ENCODE measurements at regions not wholly inside any gene's neighbourhood (a gene's known extent, or its start where the extent isn't known, plus 50 kb on each side); places are given as distances from the start of the nearest gene placed in this dataset.
A peak's percentile ranks its signal among the peaks of the same experiment; 100 is the strongest.

DNA sequence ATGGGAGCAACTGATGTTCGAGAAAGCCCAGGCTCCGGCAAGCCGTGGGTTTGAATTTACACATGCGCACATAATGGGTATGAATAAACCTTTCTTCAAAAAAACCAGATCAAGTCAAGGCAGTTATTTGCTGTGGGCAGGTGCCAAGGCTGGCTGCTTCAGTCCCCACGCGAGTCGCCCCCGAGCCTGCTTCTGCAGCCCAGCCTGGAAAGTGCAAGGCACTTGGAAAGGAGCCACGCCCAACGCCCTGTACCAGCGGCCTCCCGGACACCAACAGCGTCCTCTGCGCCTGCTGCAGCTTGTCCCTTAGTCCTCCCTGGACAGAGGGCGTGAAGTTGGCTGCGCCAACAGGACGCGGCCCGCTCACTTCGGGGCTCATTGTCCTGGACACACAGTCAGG is 68.9 kb downstream of the KLF15 start:
- H3K36me3 ChIP-seq (ENCODE audit: control insufficient read depth, insufficient read depth, low read length) = no peaks in the 10 kb centered on the region
- no peak overlapping the region for H3K9ac ChIP-seq (ENCODE audit: low read depth, low read length)
- in situ Hi-C loops (cut with MboI; ENCODE audit: low sequenced_read_pairs) (no loop called here), intact Hi-C loops (cut with micrococcal nuclease) (no loop called here), dilution Hi-C loops (cut with HindIII; ENCODE audit: low sequenced_read_pairs, unreplicated experiment) (no loop called here)
- no peaks in the 10 kb centered on the region for H3K9me3 ChIP-seq (ENCODE audit: control insufficient read depth, insufficient read depth, low read length)
- H3K27ac ChIP-seq (ENCODE audit: insufficient read depth, low read length) = no peak overlapping the region
- H4K8ac ChIP-seq (ENCODE audit: low read depth in 2 of 2, low read length in 2 of 2) = no peak overlapping the region; a peak in 1 of 4 replicates
- no peak overlapping the region for H2BK120ac ChIP-seq (ENCODE audit: low read depth, low read length)
- no peak overlapping the region for H4K91ac ChIP-seq (ENCODE audit: insufficient read depth, low read depth, low read length)
- H3K14ac ChIP-seq (replicated peaks; ENCODE audit: low read depth, low read length) = no peak overlapping the region
- H3K4ac ChIP-seq (ENCODE audit: low read depth, low read length) = no peak overlapping the region
- H2AK5ac ChIP-seq (ENCODE audit: low read depth, low read length) = no peak overlapping the region
- H3K4me1 ChIP-seq (ENCODE audit: control insufficient read depth, insufficient read depth, low read length) = peaks cover 7% of the 10 kb centered on the region
- no peak overlapping the region for H2BK15ac ChIP-seq (ENCODE audit: low read depth, low read length)
- H4K5ac ChIP-seq (ENCODE audit: low read depth, low read length) = no peak overlapping the region
- H2BK20ac ChIP-seq (ENCODE audit: low read depth, low read length) = no peak overlapping the region
- H2BK5ac ChIP-seq (ENCODE audit: low read depth, low read length, poor library complexity, severe bottlenecking) = no peak overlapping the region
- no peaks in the 10 kb centered on the region for H4K20me1 ChIP-seq (ENCODE audit: insufficient read depth, low read length)
- no peak overlapping the region for H3K4me3 ChIP-seq (ENCODE audit: insufficient read depth, low read depth, low read length)
- H3K9me1 ChIP-seq (ENCODE audit: insufficient read depth, low read length) = peaks cover 7% of the 10 kb centered on the region
- TF ChIP-seq NFE2L2 (IDR thresholded peaks at IDR 0.05; ENCODE audit: low read depth, low read length) (no peak), RAD21 (IDR thresholded peaks at IDR 0.05; ENCODE audit: low read length) (no peak), MAFK (IDR thresholded peaks at IDR 0.05; ENCODE audit: low read depth, low read length) (no peak), FOS (IDR thresholded peaks at IDR 0.05; ENCODE audit: low read depth, low read length) (no peak), CHD1 (IDR thresholded peaks at IDR 0.05; ENCODE audit: low read depth, low read length) (no peak), RFX5 (IDR thresholded peaks at IDR 0.05; ENCODE audit: low read depth, low read length) (no peak), MXI1 (IDR thresholded peaks at IDR 0.05; ENCODE audit: borderline replicate concordance, low read depth, low read length) (no peak), CEBPB (IDR thresholded peaks at IDR 0.05; ENCODE audit: low read depth, low read length) (no peak), RCOR1 (IDR thresholded peaks at IDR 0.05; ENCODE audit: insufficient replicate concordance, low read length) (no peak), BHLHE40 (IDR thresholded peaks at IDR 0.05; ENCODE audit: low read depth, low read length) (no peak), POLR2A (IDR thresholded peaks at IDR 0.05; ENCODE audit: low read depth, low read length) (no peak), SMC3 (IDR thresholded peaks at IDR 0.05; ENCODE audit: low read depth, low read length) (no peak), MAZ (IDR thresholded peaks at IDR 0.05; ENCODE audit: borderline replicate concordance, low read depth, low read length) (no peak)
- TF ChIP-seq, protein P1, sequence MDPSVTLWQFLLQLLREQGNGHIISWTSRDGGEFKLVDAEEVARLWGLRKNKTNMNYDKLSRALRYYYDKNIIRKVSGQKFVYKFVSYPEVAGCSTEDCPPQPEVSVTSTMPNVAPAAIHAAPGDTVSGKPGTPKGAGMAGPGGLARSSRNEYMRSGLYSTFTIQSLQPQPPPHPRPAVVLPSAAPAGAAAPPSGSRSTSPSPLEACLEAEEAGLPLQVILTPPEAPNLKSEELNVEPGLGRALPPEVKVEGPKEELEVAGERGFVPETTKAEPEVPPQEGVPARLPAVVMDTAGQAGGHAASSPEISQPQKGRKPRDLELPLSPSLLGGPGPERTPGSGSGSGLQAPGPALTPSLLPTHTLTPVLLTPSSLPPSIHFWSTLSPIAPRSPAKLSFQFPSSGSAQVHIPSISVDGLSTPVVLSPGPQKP (IDR thresholded peaks at IDR 0.05; ENCODE audit: borderline replicate concordance, low read depth, low read length) = no peak
- TF ChIP-seq, protein P2, sequence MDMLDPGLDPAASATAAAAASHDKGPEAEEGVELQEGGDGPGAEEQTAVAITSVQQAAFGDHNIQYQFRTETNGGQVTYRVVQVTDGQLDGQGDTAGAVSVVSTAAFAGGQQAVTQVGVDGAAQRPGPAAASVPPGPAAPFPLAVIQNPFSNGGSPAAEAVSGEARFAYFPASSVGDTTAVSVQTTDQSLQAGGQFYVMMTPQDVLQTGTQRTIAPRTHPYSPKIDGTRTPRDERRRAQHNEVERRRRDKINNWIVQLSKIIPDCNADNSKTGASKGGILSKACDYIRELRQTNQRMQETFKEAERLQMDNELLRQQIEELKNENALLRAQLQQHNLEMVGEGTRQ (IDR thresholded peaks at IDR 0.05; ENCODE audit: low read depth, low read length) = no peak
- TF ChIP-seq, protein P3, sequence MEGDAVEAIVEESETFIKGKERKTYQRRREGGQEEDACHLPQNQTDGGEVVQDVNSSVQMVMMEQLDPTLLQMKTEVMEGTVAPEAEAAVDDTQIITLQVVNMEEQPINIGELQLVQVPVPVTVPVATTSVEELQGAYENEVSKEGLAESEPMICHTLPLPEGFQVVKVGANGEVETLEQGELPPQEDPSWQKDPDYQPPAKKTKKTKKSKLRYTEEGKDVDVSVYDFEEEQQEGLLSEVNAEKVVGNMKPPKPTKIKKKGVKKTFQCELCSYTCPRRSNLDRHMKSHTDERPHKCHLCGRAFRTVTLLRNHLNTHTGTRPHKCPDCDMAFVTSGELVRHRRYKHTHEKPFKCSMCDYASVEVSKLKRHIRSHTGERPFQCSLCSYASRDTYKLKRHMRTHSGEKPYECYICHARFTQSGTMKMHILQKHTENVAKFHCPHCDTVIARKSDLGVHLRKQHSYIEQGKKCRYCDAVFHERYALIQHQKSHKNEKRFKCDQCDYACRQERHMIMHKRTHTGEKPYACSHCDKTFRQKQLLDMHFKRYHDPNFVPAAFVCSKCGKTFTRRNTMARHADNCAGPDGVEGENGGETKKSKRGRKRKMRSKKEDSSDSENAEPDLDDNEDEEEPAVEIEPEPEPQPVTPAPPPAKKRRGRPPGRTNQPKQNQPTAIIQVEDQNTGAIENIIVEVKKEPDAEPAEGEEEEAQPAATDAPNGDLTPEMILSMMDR (conservative IDR thresholded peaks at IDR 0.05; ENCODE audit: low read depth, low read length) = no peak
- peaks cover 9% of the 10 kb centered on the region for H3K27me3 ChIP-seq (ENCODE audit: control insufficient read depth, insufficient read depth, low read length)
- ChIA-PET POLR2A (ENCODE audit: unreplicated experiment) (no interaction called here), CTCF (no interaction called here)
- no peaks in the 10 kb centered on the region; a peak in 1 of 4 replicates for H3K79me1 ChIP-seq (ENCODE audit: low read depth in 1 of 2, low read length in 2 of 2)
- H3K23ac ChIP-seq (ENCODE audit: low read depth, low read length) = no peak overlapping the region
- ATAC-seq (ENCODE audit: low read depth) (no peak), DNase-seq (no peak)
- no TSS peak for BruUV-seq (replicated peaks)
- H3K4me2 ChIP-seq (ENCODE audit: low read depth, low read length) = no peak overlapping the region
- no peak overlapping the region for H3K56ac ChIP-seq (ENCODE audit: extremely low read depth, insufficient read depth, low read length)
- WGBS, 2 experiments (ENCODE audit: extremely low coverage in 2 of 2, insufficient read length in 1 of 2) = 54% methylated on average over 10 of the region's 20 CpGs; no CpG with 5 or more reads in 1 of the 2 experiments
- no peak overlapping the region for H3K18ac ChIP-seq (ENCODE audit: low read depth, low read length)
- no peak overlapping the region for H2AK9ac ChIP-seq (replicated peaks; ENCODE audit: low read depth, low read length, poor library complexity)
- H2AFZ ChIP-seq (replicated peaks; ENCODE audit: low read length, poor library complexity) = peak overlapping the region; percentile 8

All from IMR-90 (cell line).